Forelimb muscle (tissue), 1 donor: ENCODE measurements at regions not wholly inside any gene's neighbourhood (a gene's known extent, or its start where the extent isn't known, plus 50 kb on each side); places are given as distances from the start of the nearest gene placed in this dataset.

Experiments used
- DNase-seq: peaks from one replicate; pipeline ENCODE4 v3.0.0-alpha.2; 2013; ENCODE audit warnings: low read depth

DNA sequence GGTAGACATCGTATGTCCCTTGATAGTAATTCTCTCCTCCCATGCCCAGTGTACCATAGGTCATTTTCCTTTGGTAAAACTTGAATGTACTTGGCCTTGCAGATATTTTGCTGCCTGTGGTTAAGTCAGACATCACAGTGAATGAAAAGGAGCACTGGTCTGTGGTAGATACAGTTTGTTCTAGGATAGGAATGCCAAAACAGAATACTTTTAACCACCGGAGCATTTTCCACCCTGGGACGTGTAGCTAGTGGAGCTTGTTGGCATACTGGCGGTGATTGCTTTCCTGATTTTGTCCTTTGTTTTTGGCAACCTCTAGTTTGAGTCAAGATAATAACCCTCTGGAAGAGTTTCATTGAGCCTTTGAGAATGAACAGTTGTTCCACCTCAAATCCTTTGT, 92.0 kb upstream of the BMPER start:
- DNase-seq = no peak

DNA sequence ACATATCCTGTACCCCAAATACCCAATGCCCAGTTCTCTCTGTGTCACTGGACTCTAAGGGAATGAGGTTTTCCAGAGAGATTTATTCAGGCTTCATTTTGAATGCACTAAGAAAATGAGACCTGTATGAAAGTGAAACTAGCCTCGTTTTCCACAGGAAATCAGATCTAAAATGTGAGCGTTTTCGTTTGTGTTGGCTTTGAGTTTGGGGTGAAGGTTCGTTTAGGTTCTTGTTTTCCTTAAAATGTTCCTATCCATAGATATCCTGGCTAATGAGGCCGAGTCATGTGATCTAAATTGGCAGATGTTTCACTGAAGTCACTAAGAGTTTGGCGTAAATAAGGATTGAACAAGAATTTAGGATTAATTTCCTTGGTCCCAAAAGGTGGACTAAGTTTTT, 90.9 kb upstream of the BMPER start:
- no peak for DNase-seq

DNA sequence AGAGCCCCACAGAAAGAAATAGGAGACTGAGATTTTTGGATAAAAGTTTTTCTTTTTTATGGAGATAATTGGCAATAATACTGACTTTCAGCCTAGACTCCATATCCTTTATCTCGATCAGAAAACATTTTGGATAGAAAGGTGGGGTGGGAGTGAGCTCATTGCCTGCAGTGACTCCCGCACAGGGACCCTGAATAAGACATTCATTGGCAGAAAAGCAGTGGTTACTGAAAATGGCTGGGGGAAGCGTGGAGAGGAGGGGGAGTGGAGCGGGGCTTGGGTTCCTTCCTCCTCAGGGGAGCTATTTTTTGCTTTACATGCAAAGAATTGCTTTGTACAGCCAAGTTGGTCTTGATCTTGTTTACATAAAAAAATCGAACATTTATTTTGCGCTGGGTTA, 90.4 kb upstream of the BMPER start:
- DNase-seq = no peak

DNA sequence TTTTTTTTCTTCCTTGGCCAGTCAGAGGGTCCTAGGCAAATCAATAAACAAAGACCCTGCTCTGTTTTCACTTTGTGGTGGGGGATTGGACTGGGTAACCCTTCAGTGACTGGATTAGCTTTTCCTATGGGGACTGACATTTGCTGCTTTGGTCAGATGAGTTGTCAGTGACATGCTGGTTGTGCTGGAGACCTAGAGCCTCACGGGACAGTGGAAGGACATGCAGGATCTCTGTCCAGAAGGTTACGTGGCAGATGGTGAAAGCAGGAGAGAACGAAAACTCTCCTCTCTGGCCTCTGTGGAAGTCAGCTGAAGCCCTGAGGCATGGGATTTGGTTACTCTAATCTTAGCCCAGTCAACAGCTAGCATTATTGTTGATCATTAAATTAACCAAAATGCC, 90.0 kb upstream of the BMPER start:
- DNase-seq = no peak

DNA sequence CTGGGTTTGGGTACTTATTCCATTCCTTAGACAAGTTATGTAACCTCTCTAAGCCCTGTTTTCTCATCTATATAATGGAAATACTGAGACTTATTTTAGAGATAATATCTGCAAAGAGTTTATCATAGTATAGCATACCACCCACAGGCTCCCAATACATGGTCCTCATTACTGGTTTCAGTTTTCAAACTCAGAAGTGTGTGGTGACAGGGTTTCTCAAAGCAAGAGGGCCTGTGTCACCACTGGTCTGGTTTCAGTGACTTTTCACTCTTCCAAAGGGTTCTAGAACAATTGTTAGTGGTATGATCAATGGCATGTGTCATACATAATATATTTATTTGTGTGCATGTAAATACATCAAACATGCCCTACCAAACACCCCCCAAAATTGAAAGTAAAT, 89.2 kb upstream of the BMPER start:
- no peak for DNase-seq

DNA sequence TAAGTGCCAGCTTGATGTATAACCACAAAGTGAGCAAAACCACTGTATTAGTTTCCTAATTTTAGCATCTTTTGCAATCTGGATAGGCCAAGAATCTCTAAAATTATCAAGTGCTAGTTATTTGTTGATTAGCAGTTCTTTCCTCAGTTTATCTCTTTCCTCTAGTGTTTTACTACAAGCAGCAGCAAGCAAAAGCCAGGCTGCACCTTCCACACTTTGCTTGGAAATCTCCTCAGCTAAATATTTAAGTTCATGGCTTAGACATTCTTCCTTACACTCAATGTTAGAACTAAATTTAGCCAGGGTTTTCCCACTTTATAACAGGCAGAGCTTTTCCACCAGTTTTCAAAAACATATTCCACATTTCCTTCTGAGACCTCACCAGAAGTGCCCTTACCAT, 85.7 kb upstream of the BMPER start:
- no peak for DNase-seq

DNA sequence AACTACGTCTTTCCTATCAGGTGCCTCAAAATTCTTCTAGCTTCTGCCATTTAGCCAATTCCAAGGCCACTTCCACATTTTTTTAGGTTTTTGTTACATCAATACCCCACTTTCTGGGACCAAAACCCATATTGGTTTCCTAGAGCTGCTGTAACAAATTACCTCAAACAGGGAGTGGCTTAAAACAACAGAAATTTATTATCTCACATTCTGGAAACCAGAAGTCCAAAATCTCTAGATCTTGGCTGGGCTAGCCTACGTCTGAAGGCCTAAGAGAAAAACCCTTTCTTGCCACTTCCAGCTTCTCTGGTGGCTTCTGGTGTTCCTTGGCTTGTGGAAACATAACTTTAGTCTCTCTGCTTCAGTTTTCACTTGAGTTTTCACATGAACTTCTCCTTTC, 85.1 kb upstream of the BMPER start:
- no peak for DNase-seq

DNA sequence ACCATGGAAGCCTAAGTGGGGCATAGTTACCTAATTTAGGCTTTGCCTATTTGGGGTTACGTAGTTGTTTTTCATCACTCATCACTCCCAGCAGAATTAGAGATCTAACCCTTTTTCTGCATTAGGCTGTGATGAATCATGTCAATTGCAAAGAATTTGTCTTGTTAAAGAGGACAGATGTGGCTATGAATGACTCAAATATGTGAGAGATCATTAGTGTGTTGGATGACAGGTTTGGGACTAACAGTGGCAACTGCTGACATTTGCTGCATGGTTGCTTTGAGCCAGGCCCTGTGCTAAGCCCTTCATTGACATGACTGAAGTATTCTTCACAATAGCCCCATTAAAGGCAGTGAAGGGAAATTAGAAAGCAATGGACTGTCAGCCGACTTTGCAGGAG, 83.4 kb upstream of the BMPER start:
- no peak for DNase-seq

DNA sequence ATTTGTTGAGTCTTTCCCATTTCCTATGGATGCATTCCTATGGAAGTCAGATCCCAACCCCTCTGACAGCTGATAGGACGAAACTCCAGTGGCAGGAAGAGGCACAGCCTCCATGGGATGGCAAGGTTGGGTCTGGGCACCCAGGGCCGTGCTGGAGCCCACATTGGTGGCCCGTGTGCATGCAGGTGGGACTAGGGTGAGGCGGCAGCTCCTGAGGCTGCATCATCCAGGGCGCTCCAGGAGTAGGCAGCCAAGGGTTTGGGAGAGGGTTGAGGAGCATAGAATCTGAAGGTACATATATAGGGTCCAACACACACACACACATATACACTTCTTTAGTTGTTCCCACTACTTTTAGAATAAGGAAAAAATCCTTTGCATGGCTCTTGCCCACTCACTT, 81.4 kb upstream of the BMPER start:
- DNase-seq = no peak

DNA sequence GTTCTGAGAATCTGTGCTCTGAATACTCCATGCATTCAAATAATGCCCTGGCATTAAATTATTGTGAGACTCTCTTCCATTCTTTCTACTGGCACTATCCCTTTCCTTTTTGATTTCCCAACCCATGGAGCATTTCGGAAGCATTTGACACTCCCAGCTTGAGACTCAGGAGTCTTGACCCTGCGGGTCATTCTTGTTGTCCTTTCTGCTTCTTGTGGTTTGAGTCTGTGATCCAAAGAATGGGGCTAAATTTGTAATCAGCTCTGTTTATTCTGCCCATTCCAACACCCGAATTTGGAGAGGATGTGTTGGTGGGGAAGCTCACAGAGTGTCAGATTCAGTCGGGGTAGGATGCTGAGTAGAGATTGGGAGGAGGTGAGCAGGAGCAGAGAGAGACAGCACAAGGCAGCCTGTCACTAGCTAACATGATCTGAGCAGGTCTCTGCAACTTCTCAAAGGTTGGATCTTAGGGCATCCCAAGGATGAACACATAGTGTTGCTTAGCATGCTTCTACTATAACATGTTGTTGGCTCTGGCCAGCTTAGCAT, 80.4 kb upstream of the BMPER start:
- DNase-seq = no peak

DNA sequence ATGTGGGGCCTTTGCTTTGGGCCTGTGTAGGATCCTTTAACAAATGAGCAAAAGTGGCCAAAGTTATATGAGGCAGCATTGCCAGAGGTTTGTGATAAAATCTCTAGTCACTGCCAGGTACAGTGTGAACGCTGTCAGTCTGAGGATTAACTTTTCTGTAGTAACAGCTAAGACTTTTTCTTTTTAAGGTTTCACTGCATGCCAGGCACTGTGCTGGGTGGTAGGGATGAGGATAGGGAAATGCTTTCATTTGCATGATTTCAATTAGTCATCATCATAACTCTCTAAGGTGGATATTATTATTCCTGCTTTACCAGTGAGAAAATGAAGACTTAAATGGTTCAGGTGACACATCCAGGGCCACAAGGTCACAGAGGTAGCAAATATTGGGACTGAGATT, 79.7 kb upstream of the BMPER start:
- no peak for DNase-seq

DNA sequence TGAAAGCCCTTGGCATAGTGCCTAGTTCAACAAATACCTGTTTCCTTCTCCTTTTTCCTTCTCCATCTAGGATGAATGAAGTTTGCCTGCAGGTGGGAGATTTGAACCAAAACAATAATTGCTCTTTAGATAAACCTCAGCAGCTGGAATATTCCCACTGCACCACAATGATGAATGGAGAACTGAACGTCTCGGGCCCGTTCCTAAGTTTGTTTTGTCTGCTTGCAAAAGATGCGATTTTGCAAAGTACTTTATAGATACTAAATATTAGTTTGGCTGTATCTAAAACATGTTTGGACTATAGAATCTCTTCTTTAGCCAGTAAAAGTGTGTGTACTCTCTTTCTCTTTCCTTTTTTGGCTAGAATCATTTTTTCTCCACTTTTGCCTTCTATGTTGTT, 75.8 kb upstream of the BMPER start:
- DNase-seq = no peak

DNA sequence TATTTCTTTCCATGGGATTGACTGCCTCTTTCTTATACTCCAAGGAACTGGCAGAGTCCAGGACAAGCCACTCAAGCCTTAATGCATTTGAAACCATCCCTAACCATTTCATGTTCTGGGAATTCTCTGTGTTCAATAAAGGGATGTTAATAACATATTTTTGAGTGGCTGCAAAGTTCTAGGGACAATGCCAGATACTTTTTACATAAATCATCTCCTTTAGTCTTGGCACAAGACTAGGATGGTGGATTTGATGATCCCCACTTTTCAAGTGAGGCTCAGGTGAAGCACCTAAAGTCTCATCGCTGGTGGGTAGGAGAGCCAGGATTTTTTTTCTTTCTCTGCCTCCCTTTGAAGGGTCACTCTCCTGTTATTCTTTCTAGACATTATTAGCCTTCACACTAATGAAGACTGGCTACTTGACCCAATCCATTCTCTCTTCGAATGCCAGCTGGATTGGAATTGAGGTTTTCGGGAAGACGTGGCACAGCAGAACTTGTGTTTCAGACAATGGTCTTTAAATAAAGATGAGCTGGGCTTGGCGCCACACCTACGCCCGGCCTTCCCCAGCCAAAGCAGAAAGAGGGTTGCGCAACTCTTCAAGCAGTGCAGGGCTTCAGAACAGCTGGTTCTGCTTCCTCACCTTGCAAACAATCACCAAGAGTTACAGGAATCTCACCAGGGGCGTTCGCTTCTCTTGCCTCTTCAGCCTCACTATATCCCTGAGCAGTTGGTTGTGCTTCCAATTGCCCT, 73.8 kb upstream of the BMPER start:
- DNase-seq = no peak

DNA sequence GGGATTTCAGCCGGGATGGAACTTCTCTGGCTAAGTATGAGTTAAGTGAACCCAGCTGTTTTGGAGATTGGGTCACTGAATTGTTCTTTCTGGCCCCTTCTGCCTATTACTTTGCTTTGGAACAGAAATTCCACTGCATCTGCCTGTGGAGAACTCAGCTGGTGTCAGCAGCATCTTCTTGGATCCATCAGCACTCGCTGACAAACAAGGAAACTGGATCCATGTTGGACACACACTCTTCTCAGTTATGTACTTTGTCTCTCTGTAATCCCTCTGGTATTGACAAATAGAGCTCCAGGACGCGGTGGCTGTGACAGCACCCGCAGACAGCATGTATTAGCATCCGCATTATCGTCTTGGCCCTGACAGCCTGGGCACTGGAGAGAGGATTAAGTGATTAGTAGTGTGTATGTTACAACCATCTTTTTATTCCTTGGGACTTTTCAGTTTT, 73.0 kb upstream of the BMPER start:
- DNase-seq = peak; percentile 49

DNA sequence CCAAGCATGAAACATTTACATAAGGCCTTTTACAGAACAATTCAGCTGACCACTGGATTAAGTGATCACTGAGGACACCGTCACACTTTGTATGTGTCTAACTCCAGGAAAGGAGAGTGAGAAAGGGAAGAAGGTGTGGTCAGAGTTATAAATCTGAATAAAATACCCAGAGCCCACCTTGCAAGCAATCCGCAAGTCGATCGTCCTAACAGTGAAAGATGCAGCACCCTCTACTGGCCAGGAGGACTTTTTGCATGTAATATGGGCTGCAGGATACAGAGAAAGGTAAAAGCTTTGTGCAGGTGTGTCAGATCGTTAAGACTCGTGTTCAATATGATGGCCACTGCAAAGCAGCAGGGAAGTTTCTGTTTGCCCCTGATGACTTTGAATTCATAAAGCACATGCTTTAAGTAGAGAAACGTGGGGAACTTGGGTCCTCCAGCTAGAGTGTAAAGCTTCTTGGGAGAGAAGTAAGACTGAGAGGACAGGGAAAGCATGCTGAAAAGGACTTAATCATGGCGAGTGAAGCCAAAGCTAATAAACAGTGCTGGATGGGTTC, 68.5 kb upstream of the BMPER start:
- no peak for DNase-seq

DNA sequence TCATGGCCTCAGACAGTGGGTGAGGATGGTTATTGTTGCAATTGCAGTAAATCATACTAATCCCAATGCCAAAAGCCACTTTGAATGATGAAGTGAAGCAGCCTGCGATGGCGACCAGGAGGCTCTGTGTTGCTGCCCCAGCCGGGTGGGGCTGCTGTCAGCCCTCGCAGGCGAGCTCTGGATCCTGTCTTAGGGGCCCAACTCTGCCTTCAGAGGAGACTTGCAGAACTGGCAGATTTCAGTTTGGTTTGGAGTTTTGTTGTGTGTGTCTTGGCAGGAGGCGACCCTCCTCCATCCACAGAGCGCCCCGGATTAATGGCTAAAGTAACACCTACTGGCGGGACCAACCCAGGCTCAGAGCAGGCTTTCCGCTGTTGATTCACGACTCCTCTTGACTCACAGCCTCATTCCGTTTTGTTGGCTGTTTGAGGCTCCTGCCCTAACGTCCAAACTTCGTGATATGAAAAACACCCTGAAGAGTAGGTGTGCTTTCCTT, 67.9 kb upstream of the BMPER start:
- DNase-seq = no peak

DNA sequence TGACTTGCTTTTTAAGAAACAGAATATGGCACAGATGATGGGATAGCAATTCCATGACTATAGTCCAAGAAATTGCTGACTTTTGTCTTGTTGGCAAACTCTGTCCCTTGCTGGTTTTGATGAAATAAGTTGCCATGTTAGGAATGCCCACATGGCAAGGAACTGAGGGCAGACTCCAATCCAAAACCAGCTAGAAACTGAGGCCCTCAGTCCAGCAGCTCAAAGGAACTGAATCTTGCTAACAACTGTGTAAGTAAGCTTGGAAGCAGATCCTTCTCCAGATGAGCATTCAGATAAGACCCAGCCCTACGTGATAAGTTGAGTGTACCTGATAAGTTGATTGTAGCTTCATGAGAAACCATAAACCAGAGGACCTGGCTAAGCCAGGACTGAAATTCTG, 64.3 kb upstream of the BMPER start:
- DNase-seq = no peak

DNA sequence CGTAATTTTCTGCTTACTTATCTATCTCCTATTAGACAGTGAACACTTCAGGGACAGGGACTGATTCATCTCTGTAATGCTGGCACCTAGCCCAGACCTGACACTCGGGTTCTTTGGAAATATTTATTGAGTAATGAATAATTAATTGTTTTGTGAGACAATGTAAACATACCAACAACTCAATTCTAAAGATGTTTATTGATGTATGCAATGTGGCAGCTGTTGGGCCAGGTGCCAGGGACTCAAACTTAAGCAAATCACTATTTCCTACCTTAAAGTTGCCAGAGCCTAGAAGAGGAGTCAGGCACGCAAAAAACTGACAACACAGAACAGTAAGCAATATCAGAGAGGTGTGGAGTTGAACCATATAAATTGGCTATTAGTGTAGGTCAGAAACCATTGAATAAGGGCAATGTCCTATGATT, 63.6 kb upstream of the BMPER start:
- DNase-seq = no peak

DNA sequence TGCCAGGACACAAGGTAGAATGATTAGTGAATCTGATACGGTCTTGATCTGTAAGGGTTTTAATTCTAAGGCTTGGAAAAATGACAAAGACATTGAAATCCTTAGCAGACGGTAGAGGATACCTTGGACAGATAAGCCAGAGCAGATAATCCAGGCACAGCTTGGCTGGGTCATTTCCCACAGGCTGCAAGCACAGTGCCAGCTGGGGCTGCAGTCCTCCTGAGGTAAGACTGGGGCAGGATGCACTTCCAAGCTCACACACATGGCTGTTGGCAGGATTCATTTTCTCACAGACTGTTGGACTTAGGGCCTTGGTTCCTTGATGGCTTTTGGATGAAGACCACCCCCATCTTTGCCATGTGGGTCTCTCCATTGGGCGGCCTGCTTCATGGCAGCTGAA, 63.2 kb upstream of the BMPER start:
- no peak for DNase-seq

DNA sequence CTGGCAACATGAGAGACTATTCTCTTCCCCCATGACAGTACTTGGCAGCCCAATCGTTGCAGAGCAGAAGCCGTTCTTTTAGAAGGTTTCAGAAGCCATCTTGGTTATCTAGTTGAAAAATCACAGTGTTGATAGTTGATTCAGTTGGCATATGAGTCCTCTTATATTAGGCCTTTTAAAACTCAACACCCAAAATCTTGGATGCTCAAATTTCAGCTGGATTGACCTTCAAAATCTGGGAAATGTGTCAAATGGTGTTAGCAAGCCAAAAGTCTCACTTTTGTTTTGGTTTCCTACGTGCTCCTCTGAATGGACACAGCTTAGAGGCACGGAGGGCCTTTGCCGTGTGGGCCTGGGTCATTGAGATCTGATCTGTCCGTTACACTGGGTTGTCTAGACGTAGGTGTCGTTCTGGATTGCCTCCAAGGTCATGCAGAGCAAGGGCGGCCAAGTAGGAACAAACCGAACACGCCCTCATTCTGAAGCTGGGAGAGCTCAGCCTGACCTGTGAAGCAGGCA, 59.3 kb upstream of the BMPER start:
- no peak for DNase-seq

DNA sequence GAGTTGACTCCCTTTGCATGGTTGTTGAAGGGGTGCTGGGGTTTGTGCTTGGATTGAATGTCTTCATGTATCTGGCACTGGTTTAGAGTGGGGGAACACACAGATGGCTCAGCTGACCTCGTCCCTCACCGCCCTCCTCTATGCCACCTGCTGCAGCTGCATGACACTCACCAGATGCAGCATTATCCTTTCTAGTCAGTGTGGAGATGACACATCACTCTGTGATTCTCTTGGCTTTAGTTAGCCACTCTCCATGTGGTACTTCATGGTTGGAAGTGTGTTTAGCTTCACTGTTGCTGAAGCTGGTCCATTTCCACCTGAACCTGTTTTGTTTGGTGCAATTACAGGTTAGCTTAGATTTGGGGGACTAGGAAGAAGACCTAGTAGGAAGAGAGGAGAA, 56.3 kb upstream of the BMPER start:
- no peak for DNase-seq

DNA sequence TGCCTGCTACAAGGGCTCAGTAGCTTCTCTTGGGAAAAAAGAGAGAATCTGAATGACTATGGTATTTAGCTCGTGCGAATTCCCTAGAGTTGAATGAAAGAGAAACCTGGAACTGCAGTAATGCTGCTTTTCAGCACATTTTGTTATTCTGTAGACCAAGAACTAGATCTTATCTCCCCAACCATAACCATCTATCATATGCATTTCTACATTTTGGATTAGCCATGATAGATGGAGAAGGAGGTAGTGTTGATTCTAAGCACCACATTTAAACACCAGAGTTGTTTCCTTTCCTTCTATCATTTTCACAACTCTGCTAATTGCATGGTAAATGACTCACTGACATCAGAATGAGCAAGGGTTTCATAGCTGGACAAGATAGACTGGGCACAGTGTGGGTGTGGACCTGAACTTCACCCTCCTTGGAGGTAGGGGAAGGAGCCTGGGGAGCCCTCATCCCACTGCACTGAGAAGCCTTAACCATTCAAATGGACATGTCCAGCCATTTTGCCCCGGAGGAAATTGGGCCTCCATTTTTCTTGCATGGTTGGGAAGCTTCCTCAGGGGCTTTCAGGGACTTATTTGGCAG, 55.3 kb upstream of the BMPER start:
- no peak for DNase-seq

DNA sequence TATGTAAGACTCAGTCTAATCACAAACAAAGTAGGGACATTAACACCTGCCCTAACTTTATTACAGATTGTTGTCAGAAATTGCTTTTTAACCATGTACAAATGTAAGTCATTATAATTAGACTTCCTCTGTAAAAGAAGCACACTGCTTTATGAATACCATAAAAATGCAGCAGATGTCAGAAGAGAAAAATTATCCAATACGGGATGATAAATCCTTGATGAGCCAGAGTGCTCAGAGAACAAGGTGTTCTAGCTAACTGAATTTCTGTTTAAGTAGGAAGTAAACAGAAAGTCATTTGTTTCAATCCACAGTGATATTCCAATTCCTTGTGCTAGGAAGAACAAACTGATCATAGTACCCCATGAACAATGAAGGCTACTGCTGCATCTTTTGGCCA, 54.6 kb upstream of the BMPER start:
- no peak for DNase-seq
